Neural cell (in vitro differentiated cells): ENCODE measurements at regions not wholly inside any gene's neighbourhood (a gene's known extent, or its start where the extent isn't known, plus 50 kb on each side); places are given as distances from the start of the nearest gene placed in this dataset.

Experiments
- H2AFZ ChIP-seq: fragments of 200-600, 300-800 bp; sonication (generic), shearing (Covaris generic); 2 replicates; pipeline ENCODE4 v1.6.0; 2014; ENCODE audit warnings: low read depth, mild to moderate bottlenecking, antibody characterized with exemption, low read length, moderate library complexity
- H3F3A ChIP-seq: fragments of 200-600 bp; shearing (Covaris generic); 2 replicates; pipeline ENCODE4 v1.6.1; 2016; ENCODE audit warnings: mild to moderate bottlenecking, moderate library complexity, mixed read lengths, antibody characterized with exemption, low read length; ENCODE audit not compliant: insufficient read depth, poor library complexity, severe bottlenecking
- H3K27ac ChIP-seq: fragments of 200-600, 300-800 bp; sonication (generic), shearing (Covaris generic); 2 replicates; pipeline ENCODE4 v1.5.1; 2014; ENCODE audit warnings: mild to moderate bottlenecking, low read length, moderate library complexity
- H3K27me3 ChIP-seq: fragments of 300-800, 200-600 bp; sonication (generic), shearing (Covaris generic); 2 replicates; pipeline ENCODE4 v1.6.0; 2014; ENCODE audit warnings: mild to moderate bottlenecking, low read depth, low read length, moderate library complexity; ENCODE audit not compliant: insufficient read depth
- H3K36me3 ChIP-seq: fragments of 300-800, 200-600 bp; sonication (generic), shearing (Covaris generic); 2 replicates; pipeline ENCODE4 v1.5.1; 2014; ENCODE audit warnings: mild to moderate bottlenecking, antibody characterized with exemption, low read length, moderate library complexity; ENCODE audit not compliant: insufficient read depth
- H3K4me2 ChIP-seq: fragments of 300-800, 200-600 bp; sonication (generic), shearing (Covaris generic); 2 replicates; pipeline ENCODE4 v1.6.0; 2014; ENCODE audit warnings: mild to moderate bottlenecking, low read length
- H3K4me3 ChIP-seq: fragments of 300-800, 200-600 bp; sonication (generic), shearing (Covaris generic); 2 replicates; pipeline ENCODE4 v1.5.1; 2014; ENCODE audit warnings: mild to moderate bottlenecking, low read length, moderate library complexity
- H3K79me2 ChIP-seq: fragments of 200-600 bp; shearing (Covaris generic); replicated peaks from 2 replicates; pipeline ENCODE4 v1.6.0; 2014; ENCODE audit warnings: mild to moderate bottlenecking, low read length, moderate library complexity; ENCODE audit not compliant: insufficient read depth
- H3K9ac ChIP-seq: fragments of 300-800, 200-600 bp; sonication (generic), shearing (Covaris generic); 2 replicates; pipeline ENCODE4 v1.6.1; 2016; ENCODE audit warnings: mild to moderate bottlenecking, low read length, mixed read lengths
- H3K9me2 ChIP-seq: fragments of 200-600 bp; shearing (Covaris generic); 2 replicates; pipeline ENCODE4 v1.6.1; 2016; ENCODE audit warnings: mild to moderate bottlenecking, low read length, mixed read lengths; ENCODE audit not compliant: insufficient read depth
- H3K9me3 ChIP-seq: fragments of 200-600, 300-800 bp; sonication (generic), shearing (Covaris generic); 2 replicates; pipeline ENCODE4 v1.6.1; 2016; ENCODE audit warnings: mild to moderate bottlenecking, mixed run types, low read length, moderate library complexity, mixed read lengths
- H4K20me1 ChIP-seq: fragments of 200-600 bp; shearing (Covaris generic); 2 replicates; pipeline ENCODE4 v1.6.1; 2016; ENCODE audit warnings: mild to moderate bottlenecking, mixed run types; ENCODE audit not compliant: insufficient read depth
- EP300 ChIP-seq: fragments of 450-650 bp; conservative IDR thresholded peaks from 2 replicates; pipeline ENCODE4 v1.6.1; 2014; ENCODE audit warnings: antibody characterized with exemption, mild to moderate bottlenecking, moderate library complexity; ENCODE audit not compliant: poor library complexity, severe bottlenecking
- EZH2 ChIP-seq: fragments of 200-600, 300-800 bp; shearing (Covaris generic), sonication (generic); IDR thresholded peaks from 2 replicates; pipeline ENCODE4 v1.6.1; 2014; ENCODE audit warnings: antibody characterized with exemption, low read length, borderline replicate concordance, mild to moderate bottlenecking; ENCODE audit not compliant: insufficient read depth, poor library complexity, severe bottlenecking
- MXI1 ChIP-seq: fragments of 450-650 bp; conservative IDR thresholded peaks from 2 replicates; pipeline ENCODE4 v1.6.1; 2014; ENCODE audit warnings: antibody characterized with exemption, mild to moderate bottlenecking; ENCODE audit not compliant: poor library complexity, severe bottlenecking
- POLR2AphosphoS5 ChIP-seq: IDR thresholded peaks from 2 replicates; pipeline ENCODE4 v1.6.1; 2012
- RAD21 ChIP-seq: fragments of 450-650 bp; conservative IDR thresholded peaks from 2 replicates; pipeline ENCODE4 v1.6.1; 2014; ENCODE audit warnings: antibody characterized with exemption, mild to moderate bottlenecking, moderate library complexity
- SMC3 ChIP-seq: fragments of 450-650 bp; conservative IDR thresholded peaks from 2 replicates; pipeline ENCODE4 v1.6.1; 2014; ENCODE audit warnings: antibody characterized with exemption, mild to moderate bottlenecking, moderate library complexity; ENCODE audit not compliant: poor library complexity
- TAF1 ChIP-seq: IDR thresholded peaks from 2 replicates; pipeline ENCODE4 v1.6.1; 2012; ENCODE audit warnings: low read depth
- TF ChIP-seq, protein P1 (sequence below): fragments of 450-650 bp; IDR thresholded peaks from 2 replicates; pipeline ENCODE4 v1.5.1; 2014; ENCODE audit warnings: antibody characterized with exemption, mild to moderate bottlenecking, moderate library complexity; ENCODE audit not compliant: poor library complexity, severe bottlenecking
- TF ChIP-seq, protein P2 (sequence below): IDR thresholded peaks from 2 replicates; pipeline ENCODE4 v1.6.1; 2012; ENCODE audit warnings: borderline replicate concordance

DNA sequence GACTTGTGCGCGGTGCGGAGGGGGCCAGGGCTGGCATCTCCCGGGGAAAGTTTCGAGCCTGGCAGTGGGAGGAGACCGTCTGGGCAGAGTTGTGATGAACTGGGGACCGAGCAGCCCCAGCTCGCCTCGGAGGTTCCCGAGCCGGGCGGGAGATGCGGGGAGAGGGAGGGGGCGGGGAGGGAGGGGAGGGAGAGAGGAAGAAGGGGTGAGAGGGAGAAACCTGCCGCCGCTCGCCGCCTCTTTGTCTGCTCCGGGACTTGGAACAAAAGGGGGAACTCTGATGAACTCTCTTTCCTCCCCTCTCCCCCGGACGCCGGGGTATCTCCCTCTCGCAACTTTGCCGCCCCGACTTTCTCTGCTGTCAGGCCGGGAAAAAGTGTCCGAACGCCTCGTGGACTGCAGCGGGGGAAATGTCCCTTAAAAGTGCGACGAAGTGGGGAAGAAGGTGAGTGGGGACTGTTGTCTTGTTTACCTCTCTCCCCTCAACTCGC, 72.7 kb downstream of the SOX4 start:
- Histone ChIP-seq H3K9me3 (no peaks in the 10 kb centered on the region), H3K4me2 (peak overlapping the region; percentile 52), H3K36me3 (no peaks in the 10 kb centered on the region), H3K9me2 (no peaks in the 10 kb centered on the region), H3K9ac (peak overlapping the region; percentile 50), H4K20me1 (no peaks in the 10 kb centered on the region), H3K27me3 (peaks cover 38% of the 10 kb centered on the region), H3F3A (no peaks in the 10 kb centered on the region), H3K27ac (no peak overlapping the region), H3K4me3 (peak overlapping the region; percentile 77), H3K79me2 (peaks cover 53% of the 10 kb centered on the region), H2AFZ (no peak overlapping the region)
- TF ChIP-seq MXI1 (no peak), POLR2AphosphoS5 (no peak), EZH2 (no peak), TAF1 (no peak), RAD21 (no peak), EP300 (no peak), SMC3 (no peak)
- TF ChIP-seq, protein P1, sequence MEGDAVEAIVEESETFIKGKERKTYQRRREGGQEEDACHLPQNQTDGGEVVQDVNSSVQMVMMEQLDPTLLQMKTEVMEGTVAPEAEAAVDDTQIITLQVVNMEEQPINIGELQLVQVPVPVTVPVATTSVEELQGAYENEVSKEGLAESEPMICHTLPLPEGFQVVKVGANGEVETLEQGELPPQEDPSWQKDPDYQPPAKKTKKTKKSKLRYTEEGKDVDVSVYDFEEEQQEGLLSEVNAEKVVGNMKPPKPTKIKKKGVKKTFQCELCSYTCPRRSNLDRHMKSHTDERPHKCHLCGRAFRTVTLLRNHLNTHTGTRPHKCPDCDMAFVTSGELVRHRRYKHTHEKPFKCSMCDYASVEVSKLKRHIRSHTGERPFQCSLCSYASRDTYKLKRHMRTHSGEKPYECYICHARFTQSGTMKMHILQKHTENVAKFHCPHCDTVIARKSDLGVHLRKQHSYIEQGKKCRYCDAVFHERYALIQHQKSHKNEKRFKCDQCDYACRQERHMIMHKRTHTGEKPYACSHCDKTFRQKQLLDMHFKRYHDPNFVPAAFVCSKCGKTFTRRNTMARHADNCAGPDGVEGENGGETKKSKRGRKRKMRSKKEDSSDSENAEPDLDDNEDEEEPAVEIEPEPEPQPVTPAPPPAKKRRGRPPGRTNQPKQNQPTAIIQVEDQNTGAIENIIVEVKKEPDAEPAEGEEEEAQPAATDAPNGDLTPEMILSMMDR, result no peak
- TF ChIP-seq, protein P2, sequence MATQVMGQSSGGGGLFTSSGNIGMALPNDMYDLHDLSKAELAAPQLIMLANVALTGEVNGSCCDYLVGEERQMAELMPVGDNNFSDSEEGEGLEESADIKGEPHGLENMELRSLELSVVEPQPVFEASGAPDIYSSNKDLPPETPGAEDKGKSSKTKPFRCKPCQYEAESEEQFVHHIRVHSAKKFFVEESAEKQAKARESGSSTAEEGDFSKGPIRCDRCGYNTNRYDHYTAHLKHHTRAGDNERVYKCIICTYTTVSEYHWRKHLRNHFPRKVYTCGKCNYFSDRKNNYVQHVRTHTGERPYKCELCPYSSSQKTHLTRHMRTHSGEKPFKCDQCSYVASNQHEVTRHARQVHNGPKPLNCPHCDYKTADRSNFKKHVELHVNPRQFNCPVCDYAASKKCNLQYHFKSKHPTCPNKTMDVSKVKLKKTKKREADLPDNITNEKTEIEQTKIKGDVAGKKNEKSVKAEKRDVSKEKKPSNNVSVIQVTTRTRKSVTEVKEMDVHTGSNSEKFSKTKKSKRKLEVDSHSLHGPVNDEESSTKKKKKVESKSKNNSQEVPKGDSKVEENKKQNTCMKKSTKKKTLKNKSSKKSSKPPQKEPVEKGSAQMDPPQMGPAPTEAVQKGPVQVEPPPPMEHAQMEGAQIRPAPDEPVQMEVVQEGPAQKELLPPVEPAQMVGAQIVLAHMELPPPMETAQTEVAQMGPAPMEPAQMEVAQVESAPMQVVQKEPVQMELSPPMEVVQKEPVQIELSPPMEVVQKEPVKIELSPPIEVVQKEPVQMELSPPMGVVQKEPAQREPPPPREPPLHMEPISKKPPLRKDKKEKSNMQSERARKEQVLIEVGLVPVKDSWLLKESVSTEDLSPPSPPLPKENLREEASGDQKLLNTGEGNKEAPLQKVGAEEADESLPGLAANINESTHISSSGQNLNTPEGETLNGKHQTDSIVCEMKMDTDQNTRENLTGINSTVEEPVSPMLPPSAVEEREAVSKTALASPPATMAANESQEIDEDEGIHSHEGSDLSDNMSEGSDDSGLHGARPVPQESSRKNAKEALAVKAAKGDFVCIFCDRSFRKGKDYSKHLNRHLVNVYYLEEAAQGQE, result no peak

DNA sequence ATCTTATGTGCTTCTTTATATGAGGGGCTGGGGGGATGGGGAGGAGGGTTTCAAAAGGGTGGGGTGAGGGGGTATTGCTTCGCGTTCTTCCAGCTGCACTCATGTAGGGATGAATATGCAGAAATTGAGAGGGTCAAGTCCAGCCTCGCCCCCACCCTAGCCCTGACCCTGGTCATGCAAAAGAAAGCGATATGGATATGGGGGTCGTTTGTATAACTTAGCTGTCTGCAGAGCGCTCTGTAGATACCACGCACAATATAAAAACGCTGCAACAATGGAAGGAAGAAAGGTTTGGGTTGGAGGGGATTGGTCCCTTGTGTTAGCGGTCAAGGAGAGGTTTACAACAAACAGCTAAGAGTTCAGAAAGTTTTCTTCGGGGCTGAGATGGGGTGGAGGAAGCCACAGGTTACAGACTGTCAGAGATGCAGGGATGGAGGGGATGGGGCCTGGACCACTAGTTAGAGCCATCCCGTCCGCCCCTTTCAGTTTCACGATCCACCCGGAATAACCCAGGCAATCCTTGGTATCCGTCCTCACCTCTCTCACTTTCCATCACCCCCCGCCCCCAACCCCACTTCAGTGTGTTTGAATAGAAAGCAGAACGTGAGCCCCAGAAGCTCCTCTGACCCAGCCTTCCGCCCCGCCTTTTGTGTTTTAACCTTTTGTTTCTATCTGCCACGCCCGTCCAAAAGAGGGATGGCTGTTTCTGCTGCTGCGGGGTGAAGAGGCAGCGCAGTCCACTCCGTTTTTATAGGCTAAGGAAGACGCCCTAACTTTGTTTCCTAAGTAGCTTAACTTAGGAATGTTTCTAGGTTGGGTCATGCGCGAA, 73.5 kb downstream of the SOX4 start:
- peak overlapping the region; percentile 52 for H3K4me2 ChIP-seq
- H2AFZ ChIP-seq, result peak overlapping the region; percentile 1
- peak overlapping the region; percentile 77 for H3K4me3 ChIP-seq

More for the DNA sequence above, 73.5 kb downstream of the SOX4 start:
- H3K9me2 ChIP-seq, result no peaks in the 10 kb centered on the region
- H4K20me1 ChIP-seq, result no peaks in the 10 kb centered on the region
- H3K79me2 ChIP-seq, result peaks cover 61% of the 10 kb centered on the region
- no peaks in the 10 kb centered on the region for H3K9me3 ChIP-seq
- H3K27me3 ChIP-seq, result peaks cover 38% of the 10 kb centered on the region
- no peaks in the 10 kb centered on the region for H3K36me3 ChIP-seq
- H3K9ac ChIP-seq, result peak overlapping the region; percentile 50
- no peak overlapping the region for H3K27ac ChIP-seq
- TF ChIP-seq, protein P2, result no peak
- peak; percentile 17 for TF ChIP-seq RAD21
- H3F3A ChIP-seq, result no peaks in the 10 kb centered on the region
